Tibial nerve (tissue), 4 donors: ENCODE measurements at regions not wholly inside any gene's neighbourhood (a gene's known extent, or its start where the extent isn't known, plus 50 kb on each side); places are given as distances from the start of the nearest gene placed in this dataset.

Experiments
- EP300 ChIP-seq, 2 donors: sonication (generic); formaldehyde crosslinking; IDR thresholded peaks; one replicate each; pipeline ENCODE4 v1.6.1; 2017; ENCODE audit warnings: antibody characterized with exemption in 2 of 2, mild to moderate bottlenecking in 1 of 2
- POLR2A ChIP-seq, 2 donors: fragments of 450-650 bp; IDR thresholded peaks; one replicate each; pipeline ENCODE4 v1.6.1; 2017; ENCODE audit warnings: antibody characterized with exemption in 2 of 2, mild to moderate bottlenecking in 2 of 2, moderate library complexity in 2 of 2
- TF ChIP-seq, protein P1 (sequence below), 5 experiments: fragments of 200-600 bp in 3 of 5; fragments of 450-650 bp in 2 of 5; sonication (generic) in 3 of 5; IDR thresholded peaks; one replicate each; pipeline ENCODE4 v1.5.1; 2016 to 2019; ENCODE audit warnings: antibody characterized with exemption in 5 of 5, mild to moderate bottlenecking in 3 of 5, moderate library complexity in 2 of 5

DNA sequence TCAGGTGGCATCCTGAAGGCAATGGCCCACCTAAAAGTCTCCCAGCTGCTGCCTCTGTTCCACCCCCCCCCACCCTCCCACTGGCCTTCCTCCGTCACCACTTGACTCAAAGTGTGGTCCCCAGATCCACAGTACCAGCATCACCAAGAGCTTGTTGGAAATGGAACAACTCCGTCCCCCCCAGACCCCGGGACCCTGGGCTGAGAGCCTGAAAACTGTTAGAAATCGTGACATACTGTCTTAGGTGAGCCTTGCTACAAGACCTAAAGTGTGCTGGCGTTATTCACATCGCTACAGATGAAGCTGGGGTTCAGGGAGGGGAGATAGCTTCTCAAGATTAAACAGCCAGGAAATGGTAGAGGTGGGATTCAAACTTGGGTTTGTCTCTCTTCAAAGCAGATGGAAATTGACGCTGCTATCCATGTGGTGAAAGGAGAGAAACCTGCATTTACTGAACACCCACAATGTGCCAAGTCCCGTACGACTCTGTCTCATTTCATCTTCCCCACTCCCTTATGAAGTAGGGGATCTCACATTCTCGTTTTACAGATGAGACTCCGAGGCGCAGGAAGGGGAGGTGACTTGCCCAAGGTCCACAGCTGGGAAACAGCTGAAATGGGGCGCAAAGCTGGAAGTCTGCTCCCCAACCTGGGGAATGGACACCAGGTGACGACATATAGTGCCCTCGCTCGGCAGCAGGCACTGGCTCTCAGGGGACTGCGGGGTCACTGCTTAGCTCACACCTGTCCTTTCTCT lies 52.8 kb upstream of the IFFO2 start:
- TF ChIP-seq POLR2A (IDR thresholded peaks at IDR 0.05), result no peak
- no peak for TF ChIP-seq EP300 (IDR thresholded peaks at IDR 0.05)
- TF ChIP-seq, protein P1, sequence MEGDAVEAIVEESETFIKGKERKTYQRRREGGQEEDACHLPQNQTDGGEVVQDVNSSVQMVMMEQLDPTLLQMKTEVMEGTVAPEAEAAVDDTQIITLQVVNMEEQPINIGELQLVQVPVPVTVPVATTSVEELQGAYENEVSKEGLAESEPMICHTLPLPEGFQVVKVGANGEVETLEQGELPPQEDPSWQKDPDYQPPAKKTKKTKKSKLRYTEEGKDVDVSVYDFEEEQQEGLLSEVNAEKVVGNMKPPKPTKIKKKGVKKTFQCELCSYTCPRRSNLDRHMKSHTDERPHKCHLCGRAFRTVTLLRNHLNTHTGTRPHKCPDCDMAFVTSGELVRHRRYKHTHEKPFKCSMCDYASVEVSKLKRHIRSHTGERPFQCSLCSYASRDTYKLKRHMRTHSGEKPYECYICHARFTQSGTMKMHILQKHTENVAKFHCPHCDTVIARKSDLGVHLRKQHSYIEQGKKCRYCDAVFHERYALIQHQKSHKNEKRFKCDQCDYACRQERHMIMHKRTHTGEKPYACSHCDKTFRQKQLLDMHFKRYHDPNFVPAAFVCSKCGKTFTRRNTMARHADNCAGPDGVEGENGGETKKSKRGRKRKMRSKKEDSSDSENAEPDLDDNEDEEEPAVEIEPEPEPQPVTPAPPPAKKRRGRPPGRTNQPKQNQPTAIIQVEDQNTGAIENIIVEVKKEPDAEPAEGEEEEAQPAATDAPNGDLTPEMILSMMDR (IDR thresholded peaks at IDR 0.05), result no peak
